WTC11 (cell line): ENCODE measurements at regions not wholly inside any gene's neighbourhood (a gene's known extent, or its start where the extent isn't known, plus 50 kb on each side); places are given as distances from the start of the nearest gene placed in this dataset.

Experiments used
- ATAC-seq: fragments of 200-7000 bp; cut with Tn5 transposase; 2 replicates; pipeline ENCODE4 v1.10.0; 2021; ENCODE audit warnings: mild to moderate bottlenecking, moderate library complexity
- CTCF ChIA-PET: fragments of 300-600 bp; sonication (Branson Sonifier 250); formaldehyde crosslinking; loops from one replicate; lab custom pipeline; 2021; ENCODE audit warnings: antibody characterized with exemption; lab: Charles Lee
- POLR2A ChIA-PET: fragments of 350-600 bp; sonication (Branson Sonifier 250); formaldehyde crosslinking; loops from one replicate; lab custom pipeline; 2021; ENCODE audit warnings: antibody characterized with exemption; lab: Charles Lee
- DNase-seq: peaks from one replicate; pipeline ENCODE4 v3.0.0; 2021; ENCODE audit warnings: low spot score
- H3K27ac Mint-ChIP-seq: 2 replicates; pipeline ENCODE4 v1.8.0; 2021; ENCODE audit warnings: mixed read lengths
- H3K27me3 Mint-ChIP-seq: 2 replicates; pipeline ENCODE4 v1.8.0; 2021; ENCODE audit warnings: low read depth, mild to moderate bottlenecking, moderate library complexity, mixed read lengths
- H3K36me3 Mint-ChIP-seq: 2 replicates; pipeline ENCODE4 v1.8.0; 2021; ENCODE audit warnings: mixed read lengths
- H3K4me1 Mint-ChIP-seq: 2 replicates; pipeline ENCODE4 v1.8.0; 2022; ENCODE audit warnings: mixed read lengths
- H3K4me3 Mint-ChIP-seq: 2 replicates; pipeline ENCODE4 v1.8.0; 2021; ENCODE audit warnings: mild to moderate bottlenecking, moderate library complexity, mixed read lengths
- H3K9me3 Mint-ChIP-seq: 2 replicates; pipeline ENCODE4 v1.8.0; 2021; ENCODE audit warnings: mixed read lengths
- FOXP1 ChIP-seq: sonication (generic); formaldehyde crosslinking; IDR thresholded peaks from 2 replicates; pipeline ENCODE4 v1.8.0; 2022; ENCODE audit warnings: missing genetic modification reagents, mild to moderate bottlenecking, moderate library complexity, borderline replicate concordance
- GABPB1 ChIP-seq: sonication (generic); formaldehyde crosslinking; IDR thresholded peaks from 2 replicates; pipeline ENCODE4 v1.8.1; 2023; ENCODE audit warnings: mild to moderate bottlenecking, missing genetic modification reagents
- HMGA2 ChIP-seq: fragments of 250-450 bp; sonication (Bioruptor Pico); IDR thresholded peaks from 2 replicates; pipeline ENCODE4 v1.4.0; 2021; ENCODE audit warnings: mild to moderate bottlenecking, moderate library complexity
- IRF2 ChIP-seq: sonication (generic); formaldehyde crosslinking; IDR thresholded peaks from 2 replicates; pipeline ENCODE4 v1.8.0; 2022; ENCODE audit warnings: low read depth, missing genetic modification reagents, borderline replicate concordance
- NR1H2 ChIP-seq: sonication (generic); formaldehyde crosslinking; IDR thresholded peaks from 2 replicates; pipeline ENCODE4 v1.9.0; 2021; ENCODE audit warnings: mild to moderate bottlenecking, moderate library complexity, missing genetic modification reagents
- TEAD4 ChIP-seq: sonication (generic); formaldehyde crosslinking; IDR thresholded peaks from 2 replicates; pipeline ENCODE4 v1.8.0; 2022; ENCODE audit warnings: mild to moderate bottlenecking, missing genetic modification reagents
- ZBTB21 ChIP-seq: sonication (generic); formaldehyde crosslinking; IDR thresholded peaks from 2 replicates; pipeline ENCODE4 v1.8.1; 2023; ENCODE audit warnings: mild to moderate bottlenecking, missing genetic modification reagents, borderline replicate concordance
- ZNF232 ChIP-seq: sonication (generic); formaldehyde crosslinking; IDR thresholded peaks from 2 replicates; pipeline ENCODE4 v1.8.0; 2022; ENCODE audit warnings: mild to moderate bottlenecking, missing genetic modification reagents
- ZNF671 ChIP-seq: fragments of 250-450 bp; sonication (Bioruptor Pico); IDR thresholded peaks from 2 replicates; pipeline ENCODE4 v1.8.0; 2021; ENCODE audit warnings: mild to moderate bottlenecking
- TF ChIP-seq, protein P1 (sequence below): fragments of 200-600 bp; IDR thresholded peaks from 2 replicates; pipeline ENCODE4 v1.8.0; 2022; ENCODE audit warnings: antibody characterized with exemption
- TF ChIP-seq, protein P2 (sequence below): sonication (generic); formaldehyde crosslinking; IDR thresholded peaks from 2 replicates; pipeline ENCODE4 v1.8.1; 2023; ENCODE audit warnings: mild to moderate bottlenecking, missing genetic modification reagents, moderate library complexity
- TF ChIP-seq, protein P3 (sequence below): sonication (generic); formaldehyde crosslinking; IDR thresholded peaks from 2 replicates; pipeline ENCODE4 v1.8.1; 2022; ENCODE audit warnings: mild to moderate bottlenecking, moderate library complexity, missing genetic modification reagents
- TF ChIP-seq, protein P4 (sequence below): sonication (generic); formaldehyde crosslinking; IDR thresholded peaks from 2 replicates; pipeline ENCODE4 v1.8.1; 2022; ENCODE audit warnings: missing genetic modification reagents, borderline replicate concordance
- TF ChIP-seq, protein P5 (sequence below): sonication (generic); formaldehyde crosslinking; IDR thresholded peaks from 2 replicates; pipeline ENCODE4 v1.8.1; 2022; ENCODE audit warnings: low read depth, missing genetic modification reagents, borderline replicate concordance
- TF ChIP-seq, protein P6 (sequence below): sonication (generic); formaldehyde crosslinking; IDR thresholded peaks from 2 replicates; pipeline ENCODE4 v1.8.1; 2023; ENCODE audit warnings: mild to moderate bottlenecking, missing genetic modification reagents
- TF ChIP-seq, protein P7 (sequence below): fragments of 250-450 bp; sonication (Bioruptor Pico); IDR thresholded peaks from 2 replicates; pipeline ENCODE4 v1.8.0; 2021; ENCODE audit warnings: mild to moderate bottlenecking
- TF ChIP-seq, protein P8 (sequence below): sonication (generic); formaldehyde crosslinking; IDR thresholded peaks from 2 replicates; pipeline ENCODE4 v1.8.1; 2023; ENCODE audit warnings: mild to moderate bottlenecking, missing genetic modification reagents, moderate library complexity

DNA sequence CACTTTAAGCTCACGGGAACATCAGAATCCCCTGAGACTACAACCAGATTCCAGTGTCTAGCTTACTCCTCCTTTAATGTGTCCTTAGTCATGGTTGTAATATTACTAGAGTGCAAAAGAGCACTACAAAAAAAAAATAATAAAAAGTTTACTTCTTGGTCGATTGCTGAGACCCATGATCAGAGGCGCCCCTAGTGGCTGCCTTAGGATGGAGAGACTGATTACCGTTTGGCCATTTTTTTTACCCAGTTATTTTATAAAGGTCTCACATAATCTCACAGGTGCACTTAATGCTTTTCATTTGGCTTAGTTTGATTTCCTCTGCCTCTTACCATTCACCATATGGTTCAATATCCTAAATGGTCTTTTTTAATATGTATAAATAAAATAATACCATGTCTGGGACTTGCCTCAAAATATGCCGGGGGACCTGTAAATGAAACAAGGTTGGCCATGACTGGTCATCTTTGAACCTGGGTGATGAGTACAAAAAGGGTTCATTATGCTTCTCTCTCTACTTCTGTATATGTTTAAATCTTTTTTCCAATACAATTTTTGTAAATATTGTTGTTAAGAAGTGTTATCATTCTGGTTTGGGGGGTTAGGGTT lies 331.5 kb upstream of the NFE2L3 start:
- POLR2A ChIA-PET: no interaction called here
- peak; percentile 38; the same call in 1 of the 2 replicates for ATAC-seq
- H3K27ac Mint-ChIP-seq: no peak overlapping the region
- no peaks in the 10 kb centered on the region for H3K27me3 Mint-ChIP-seq
- DNase-seq: peak; percentile 40
- H3K4me1 Mint-ChIP-seq: peaks cover 17% of the 10 kb centered on the region
- H3K9me3 Mint-ChIP-seq: peaks cover 7% of the 10 kb centered on the region
- no peaks in the 10 kb centered on the region for H3K36me3 Mint-ChIP-seq
- H3K4me3 Mint-ChIP-seq: no peak overlapping the region
- TF ChIP-seq, protein P1, sequence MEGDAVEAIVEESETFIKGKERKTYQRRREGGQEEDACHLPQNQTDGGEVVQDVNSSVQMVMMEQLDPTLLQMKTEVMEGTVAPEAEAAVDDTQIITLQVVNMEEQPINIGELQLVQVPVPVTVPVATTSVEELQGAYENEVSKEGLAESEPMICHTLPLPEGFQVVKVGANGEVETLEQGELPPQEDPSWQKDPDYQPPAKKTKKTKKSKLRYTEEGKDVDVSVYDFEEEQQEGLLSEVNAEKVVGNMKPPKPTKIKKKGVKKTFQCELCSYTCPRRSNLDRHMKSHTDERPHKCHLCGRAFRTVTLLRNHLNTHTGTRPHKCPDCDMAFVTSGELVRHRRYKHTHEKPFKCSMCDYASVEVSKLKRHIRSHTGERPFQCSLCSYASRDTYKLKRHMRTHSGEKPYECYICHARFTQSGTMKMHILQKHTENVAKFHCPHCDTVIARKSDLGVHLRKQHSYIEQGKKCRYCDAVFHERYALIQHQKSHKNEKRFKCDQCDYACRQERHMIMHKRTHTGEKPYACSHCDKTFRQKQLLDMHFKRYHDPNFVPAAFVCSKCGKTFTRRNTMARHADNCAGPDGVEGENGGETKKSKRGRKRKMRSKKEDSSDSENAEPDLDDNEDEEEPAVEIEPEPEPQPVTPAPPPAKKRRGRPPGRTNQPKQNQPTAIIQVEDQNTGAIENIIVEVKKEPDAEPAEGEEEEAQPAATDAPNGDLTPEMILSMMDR: peak; percentile 78
- TF ChIP-seq, protein P2, sequence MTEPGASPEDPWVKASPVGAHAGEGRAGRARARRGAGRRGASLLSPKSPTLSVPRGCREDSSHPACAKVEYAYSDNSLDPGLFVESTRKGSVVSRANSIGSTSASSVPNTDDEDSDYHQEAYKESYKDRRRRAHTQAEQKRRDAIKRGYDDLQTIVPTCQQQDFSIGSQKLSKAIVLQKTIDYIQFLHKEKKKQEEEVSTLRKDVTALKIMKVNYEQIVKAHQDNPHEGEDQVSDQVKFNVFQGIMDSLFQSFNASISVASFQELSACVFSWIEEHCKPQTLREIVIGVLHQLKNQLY: no peak
- no peak for TF ChIP-seq ZNF671 (CRISPR knock-in tag)
- TF ChIP-seq, protein P3, sequence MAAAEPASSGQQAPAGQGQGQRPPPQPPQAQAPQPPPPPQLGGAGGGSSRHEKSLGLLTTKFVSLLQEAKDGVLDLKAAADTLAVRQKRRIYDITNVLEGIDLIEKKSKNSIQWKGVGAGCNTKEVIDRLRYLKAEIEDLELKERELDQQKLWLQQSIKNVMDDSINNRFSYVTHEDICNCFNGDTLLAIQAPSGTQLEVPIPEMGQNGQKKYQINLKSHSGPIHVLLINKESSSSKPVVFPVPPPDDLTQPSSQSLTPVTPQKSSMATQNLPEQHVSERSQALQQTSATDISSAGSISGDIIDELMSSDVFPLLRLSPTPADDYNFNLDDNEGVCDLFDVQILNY (CRISPR knock-in tag): no peak
- TF ChIP-seq, protein P4, sequence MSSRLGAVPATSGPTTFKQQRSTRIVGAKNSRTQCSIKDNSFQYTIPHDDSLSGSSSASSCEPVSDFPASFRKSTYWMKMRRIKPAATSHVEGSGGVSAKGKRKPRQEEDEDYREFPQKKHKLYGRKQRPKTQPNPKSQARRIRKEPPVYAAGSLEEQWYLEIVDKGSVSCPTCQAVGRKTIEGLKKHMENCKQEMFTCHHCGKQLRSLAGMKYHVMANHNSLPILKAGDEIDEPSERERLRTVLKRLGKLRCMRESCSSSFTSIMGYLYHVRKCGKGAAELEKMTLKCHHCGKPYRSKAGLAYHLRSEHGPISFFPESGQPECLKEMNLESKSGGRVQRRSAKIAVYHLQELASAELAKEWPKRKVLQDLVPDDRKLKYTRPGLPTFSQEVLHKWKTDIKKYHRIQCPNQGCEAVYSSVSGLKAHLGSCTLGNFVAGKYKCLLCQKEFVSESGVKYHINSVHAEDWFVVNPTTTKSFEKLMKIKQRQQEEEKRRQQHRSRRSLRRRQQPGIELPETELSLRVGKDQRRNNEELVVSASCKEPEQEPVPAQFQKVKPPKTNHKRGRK (CRISPR knock-in tag): no peak
- CTCF ChIA-PET: interaction anchor here (1.0 to 2.2 kb wide), 7 partner anchors 10 to 31 kb away, joined by 3 to 9 read pairs (median 4); no protein-coding TSS in a partner anchor

DNA sequence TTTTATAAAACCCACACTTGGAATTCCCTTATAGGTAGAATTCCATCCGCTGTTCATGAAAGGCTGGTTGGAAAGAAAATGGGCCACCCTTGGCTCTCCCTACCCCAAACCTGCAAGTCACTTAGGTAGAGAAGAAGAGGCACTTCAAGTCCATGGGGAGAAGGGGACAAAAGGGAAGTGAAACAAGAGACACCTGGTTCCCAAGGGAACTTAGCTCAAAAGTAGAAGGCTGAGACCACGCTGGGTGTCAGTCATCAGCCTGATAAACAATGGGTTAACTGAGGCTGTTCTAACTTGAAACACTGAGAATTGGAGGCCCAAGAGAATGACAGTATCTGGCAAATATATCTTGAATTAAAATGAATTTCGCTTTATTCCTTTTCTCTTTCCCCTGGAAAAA lies 330.8 kb upstream of the NFE2L3 start:
- Mint-ChIP-seq H3K4me3 (no peak overlapping the region), H3K27me3 (no peaks in the 10 kb centered on the region), H3K36me3 (no peaks in the 10 kb centered on the region), H3K9me3 (peaks cover 7% of the 10 kb centered on the region), H3K4me1 (peaks cover 17% of the 10 kb centered on the region), H3K27ac (no peak overlapping the region)
- ChIA-PET POLR2A (no interaction called here), CTCF (interaction anchor here (0.6 to 2.2 kb wide), 5 partner anchors 14 to 763 kb away, joined by 3 to 9 read pairs (median 4); no protein-coding TSS in a partner anchor)
- ATAC-seq (no peak), DNase-seq (no peak)
- TF ChIP-seq, protein P3 (CRISPR knock-in tag): no peak
- TF ChIP-seq ZBTB21: no peak

DNA sequence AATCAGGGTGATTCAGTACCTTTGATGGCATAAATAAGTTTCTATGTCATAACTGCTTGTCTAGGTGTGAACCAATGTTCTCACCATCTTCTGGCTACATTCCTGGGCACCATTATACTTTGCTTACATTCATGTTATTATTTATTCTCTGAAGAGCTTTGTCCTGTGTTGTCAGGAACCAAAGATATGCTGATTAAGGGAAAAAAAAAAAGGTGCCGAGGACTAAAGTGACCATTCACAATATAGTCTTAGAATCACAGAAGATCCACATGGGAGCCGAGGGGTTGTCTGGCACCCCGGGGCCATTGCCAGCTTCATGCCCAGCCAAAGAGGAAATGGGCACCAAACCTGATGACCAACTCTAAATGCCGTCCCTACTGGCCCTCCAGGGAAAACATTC lies 329.2 kb upstream of the NFE2L3 start:
- Mint-ChIP-seq H3K4me1 (peaks cover 17% of the 10 kb centered on the region), H3K9me3 (peaks cover 1% of the 10 kb centered on the region)
- POLR2A ChIA-PET: no interaction called here
- CTCF ChIA-PET: interaction anchor here (1.0 kb wide), 1 partner anchor 29 kb away, joined by 5 read pairs; no protein-coding TSS in a partner anchor
- TF ChIP-seq, protein P5, sequence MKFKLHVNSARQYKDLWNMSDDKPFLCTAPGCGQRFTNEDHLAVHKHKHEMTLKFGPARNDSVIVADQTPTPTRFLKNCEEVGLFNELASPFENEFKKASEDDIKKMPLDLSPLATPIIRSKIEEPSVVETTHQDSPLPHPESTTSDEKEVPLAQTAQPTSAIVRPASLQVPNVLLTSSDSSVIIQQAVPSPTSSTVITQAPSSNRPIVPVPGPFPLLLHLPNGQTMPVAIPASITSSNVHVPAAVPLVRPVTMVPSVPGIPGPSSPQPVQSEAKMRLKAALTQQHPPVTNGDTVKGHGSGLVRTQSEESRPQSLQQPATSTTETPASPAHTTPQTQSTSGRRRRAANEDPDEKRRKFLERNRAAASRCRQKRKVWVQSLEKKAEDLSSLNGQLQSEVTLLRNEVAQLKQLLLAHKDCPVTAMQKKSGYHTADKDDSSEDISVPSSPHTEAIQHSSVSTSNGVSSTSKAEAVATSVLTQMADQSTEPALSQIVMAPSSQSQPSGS: no peak
- TF ChIP-seq IRF2 (CRISPR knock-in tag) (no peak), NR1H2 (CRISPR knock-in tag) (no peak), GABPB1 (no peak), FOXP1 (CRISPR knock-in tag) (no peak), ZNF232 (no peak), HMGA2 (CRISPR knock-in tag) (no peak), TEAD4 (CRISPR knock-in tag) (no peak)
- TF ChIP-seq, protein P6, sequence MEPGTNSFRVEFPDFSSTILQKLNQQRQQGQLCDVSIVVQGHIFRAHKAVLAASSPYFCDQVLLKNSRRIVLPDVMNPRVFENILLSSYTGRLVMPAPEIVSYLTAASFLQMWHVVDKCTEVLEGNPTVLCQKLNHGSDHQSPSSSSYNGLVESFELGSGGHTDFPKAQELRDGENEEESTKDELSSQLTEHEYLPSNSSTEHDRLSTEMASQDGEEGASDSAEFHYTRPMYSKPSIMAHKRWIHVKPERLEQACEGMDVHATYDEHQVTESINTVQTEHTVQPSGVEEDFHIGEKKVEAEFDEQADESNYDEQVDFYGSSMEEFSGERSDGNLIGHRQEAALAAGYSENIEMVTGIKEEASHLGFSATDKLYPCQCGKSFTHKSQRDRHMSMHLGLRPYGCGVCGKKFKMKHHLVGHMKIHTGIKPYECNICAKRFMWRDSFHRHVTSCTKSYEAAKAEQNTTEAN: no peak
- TF ChIP-seq, protein P7, sequence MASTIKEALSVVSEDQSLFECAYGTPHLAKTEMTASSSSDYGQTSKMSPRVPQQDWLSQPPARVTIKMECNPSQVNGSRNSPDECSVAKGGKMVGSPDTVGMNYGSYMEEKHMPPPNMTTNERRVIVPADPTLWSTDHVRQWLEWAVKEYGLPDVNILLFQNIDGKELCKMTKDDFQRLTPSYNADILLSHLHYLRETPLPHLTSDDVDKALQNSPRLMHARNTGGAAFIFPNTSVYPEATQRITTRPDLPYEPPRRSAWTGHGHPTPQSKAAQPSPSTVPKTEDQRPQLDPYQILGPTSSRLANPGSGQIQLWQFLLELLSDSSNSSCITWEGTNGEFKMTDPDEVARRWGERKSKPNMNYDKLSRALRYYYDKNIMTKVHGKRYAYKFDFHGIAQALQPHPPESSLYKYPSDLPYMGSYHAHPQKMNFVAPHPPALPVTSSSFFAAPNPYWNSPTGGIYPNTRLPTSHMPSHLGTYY (CRISPR knock-in tag): no peak
- TF ChIP-seq, protein P8, sequence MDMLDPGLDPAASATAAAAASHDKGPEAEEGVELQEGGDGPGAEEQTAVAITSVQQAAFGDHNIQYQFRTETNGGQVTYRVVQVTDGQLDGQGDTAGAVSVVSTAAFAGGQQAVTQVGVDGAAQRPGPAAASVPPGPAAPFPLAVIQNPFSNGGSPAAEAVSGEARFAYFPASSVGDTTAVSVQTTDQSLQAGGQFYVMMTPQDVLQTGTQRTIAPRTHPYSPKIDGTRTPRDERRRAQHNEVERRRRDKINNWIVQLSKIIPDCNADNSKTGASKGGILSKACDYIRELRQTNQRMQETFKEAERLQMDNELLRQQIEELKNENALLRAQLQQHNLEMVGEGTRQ: no peak
- TF ChIP-seq, all 79 proteins: peak for 0
- Mint-ChIP-seq H3K27me3 (no peaks in the 10 kb centered on the region), H3K4me3 (no peak overlapping the region), H3K36me3 (no peaks in the 10 kb centered on the region), H3K27ac (no peak overlapping the region)
- ATAC-seq (no peak), DNase-seq (no peak)
